ENCODE measurements at regions not wholly inside any gene's neighbourhood (a gene's known extent, or its start where the extent isn't known, plus 50 kb on each side); places are given as distances from the start of the nearest gene placed in this dataset.

GRCh38 chr13:111923439-111923838 lies 143.5 kb upstream of the SOX1 start:
- intact Hi-C loops (cut with micrococcal nuclease; ENCODE audit: unreplicated experiment), result no loop called here
- in situ Hi-C loops (cut with HindIII; ENCODE audit: low pct_unique_long_range_greater_than_20kb, low sequenced_read_pairs), result no loop called here
- TF ChIP-seq TCF7L2 (IDR thresholded peaks at IDR 0.05; ENCODE audit: low read depth, low read length) (no peak), POLR2AphosphoS5 (IDR thresholded peaks at IDR 0.05; ENCODE audit: low read depth, low read length) (no peak), CTCF (IDR thresholded peaks at IDR 0.05) (no peak), REST (IDR thresholded peaks at IDR 0.05; ENCODE audit: insufficient read depth in 1 of 2, low read depth in 2 of 2, low read length in 1 of 2) (no peak), SIN3A (IDR thresholded peaks at IDR 0.05; ENCODE audit: borderline replicate concordance, insufficient read depth, low read depth, low read length) (no peak)
- CTCF ChIA-PET, result no interaction called here
- no peak for ATAC-seq
- no TSS peak for BruUV-seq (replicated peaks)
- no peaks in the 10 kb centered on the region for H3K9me3 ChIP-seq (ENCODE audit: control insufficient read depth, insufficient read depth, low read depth, low read length)
- no peak overlapping the region for H3K27ac ChIP-seq (ENCODE audit: low read length)
- no peaks in the 10 kb centered on the region; the same call in 1 of the 2 replicates for H3K27me3 ChIP-seq (ENCODE audit: control insufficient read depth, insufficient read depth, low read length)
- H3K36me3 ChIP-seq (ENCODE audit: control insufficient read depth, insufficient read depth, low read length), result no peaks in the 10 kb centered on the region
- DNase-seq (ENCODE audit: low read depth, low spot score), result no peak
- no peaks in the 10 kb centered on the region for H3K4me1 ChIP-seq (ENCODE audit: control insufficient read depth, insufficient read depth, low read length)
- POLR2A ChIA-PET, result no interaction called here
- H3K4me3 ChIP-seq (ENCODE audit: low read depth in 2 of 2, low read length in 2 of 2), result no peak overlapping the region

GRCh38 chr13:111923991-111924677 lies 142.8 kb upstream of the SOX1 start:
- no peaks in the 10 kb centered on the region for H3K36me3 ChIP-seq (ENCODE audit: control insufficient read depth, insufficient read depth, low read length)
- no peak for ATAC-seq
- in situ Hi-C loops (cut with HindIII; ENCODE audit: low pct_unique_long_range_greater_than_20kb, low sequenced_read_pairs), result no loop called here
- H3K27me3 ChIP-seq (ENCODE audit: control insufficient read depth, insufficient read depth, low read length), result no peaks in the 10 kb centered on the region; the same call in 1 of the 2 replicates
- DNase-seq (ENCODE audit: low read depth, low spot score), result no peak
- ChIA-PET POLR2A (no interaction called here), CTCF (no interaction called here)
- TF ChIP-seq TCF7L2 (IDR thresholded peaks at IDR 0.05; ENCODE audit: low read depth, low read length) (no peak), POLR2AphosphoS5 (IDR thresholded peaks at IDR 0.05; ENCODE audit: low read depth, low read length) (no peak), REST (IDR thresholded peaks at IDR 0.05; ENCODE audit: insufficient read depth in 1 of 2, low read depth in 2 of 2, low read length in 1 of 2) (no peak), SIN3A (IDR thresholded peaks at IDR 0.05; ENCODE audit: borderline replicate concordance, insufficient read depth, low read depth, low read length) (no peak), CTCF (IDR thresholded peaks at IDR 0.05) (no peak)
- intact Hi-C loops (cut with micrococcal nuclease; ENCODE audit: unreplicated experiment), result no loop called here
- H3K27ac ChIP-seq (ENCODE audit: low read length), result no peak overlapping the region
- H3K4me3 ChIP-seq (ENCODE audit: low read depth in 2 of 2, low read length in 2 of 2), result no peak overlapping the region
- H3K9me3 ChIP-seq (ENCODE audit: control insufficient read depth, insufficient read depth, low read depth, low read length), result no peaks in the 10 kb centered on the region
- no TSS peak for BruUV-seq (replicated peaks)
- H3K4me1 ChIP-seq (ENCODE audit: control insufficient read depth, insufficient read depth, low read length), result no peaks in the 10 kb centered on the region
